Fibroblast of pulmonary artery (primary cell): ENCODE measurements at regions not wholly inside any gene's neighbourhood (a gene's known extent, or its start where the extent isn't known, plus 50 kb on each side); places are given as distances from the start of the nearest gene placed in this dataset.

Source experiments
- DNase-seq: peaks from one replicate; pipeline ENCODE4 v3.0.0-alpha.2; 2010; ENCODE audit warnings: low read depth
- H3K4me3 ChIP-seq: replicated peaks from 2 replicates; pipeline ENCODE4 v1.5.1; 2011; ENCODE audit warnings: low read depth, mild to moderate bottlenecking, control low read depth, low read length, moderate library complexity
- TF ChIP-seq, protein P1 (sequence below): IDR thresholded peaks from 2 replicates; pipeline ENCODE4 v1.5.1; 2011; ENCODE audit warnings: mild to moderate bottlenecking, control low read depth, low read length, inconsistent platforms; ENCODE audit errors: missing control alignments

DNA sequence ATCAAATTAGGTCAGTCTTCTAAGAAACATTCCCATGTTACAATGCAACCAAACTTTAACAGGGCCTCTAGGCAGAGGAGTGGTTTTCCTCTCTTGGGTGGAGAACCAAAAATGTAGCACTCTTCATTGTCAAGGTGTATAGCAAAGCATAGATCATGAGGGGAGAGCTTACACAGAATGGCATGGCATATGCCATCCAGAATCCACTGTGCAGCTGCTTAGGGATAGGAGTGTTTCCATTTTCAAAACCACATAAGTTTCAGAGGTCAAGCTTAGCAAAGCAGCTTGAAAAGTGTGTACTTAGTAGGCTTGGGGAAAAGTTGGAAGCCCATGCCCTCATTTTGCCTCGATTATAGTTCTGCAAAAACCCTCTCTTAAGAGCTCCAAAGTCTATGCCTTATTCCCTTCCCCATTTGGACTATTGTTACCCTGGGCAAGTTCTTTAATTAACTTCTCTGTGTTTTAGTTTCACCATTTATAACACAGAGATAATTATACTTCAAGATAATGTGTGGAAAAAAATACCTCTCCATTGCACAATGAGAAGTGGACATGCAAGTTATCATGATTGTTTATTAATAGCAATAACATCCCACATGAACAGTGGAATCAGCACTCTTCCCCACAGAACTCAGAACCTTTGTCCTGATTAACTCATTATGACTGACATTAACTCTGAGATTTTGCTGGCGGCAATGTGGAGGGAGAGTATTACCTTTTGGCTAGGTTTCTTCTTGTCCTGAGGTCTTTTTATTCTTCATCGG is 398.9 kb upstream of the WWC1 start:
- H3K4me3 ChIP-seq = no peak overlapping the region
- TF ChIP-seq, protein P1, sequence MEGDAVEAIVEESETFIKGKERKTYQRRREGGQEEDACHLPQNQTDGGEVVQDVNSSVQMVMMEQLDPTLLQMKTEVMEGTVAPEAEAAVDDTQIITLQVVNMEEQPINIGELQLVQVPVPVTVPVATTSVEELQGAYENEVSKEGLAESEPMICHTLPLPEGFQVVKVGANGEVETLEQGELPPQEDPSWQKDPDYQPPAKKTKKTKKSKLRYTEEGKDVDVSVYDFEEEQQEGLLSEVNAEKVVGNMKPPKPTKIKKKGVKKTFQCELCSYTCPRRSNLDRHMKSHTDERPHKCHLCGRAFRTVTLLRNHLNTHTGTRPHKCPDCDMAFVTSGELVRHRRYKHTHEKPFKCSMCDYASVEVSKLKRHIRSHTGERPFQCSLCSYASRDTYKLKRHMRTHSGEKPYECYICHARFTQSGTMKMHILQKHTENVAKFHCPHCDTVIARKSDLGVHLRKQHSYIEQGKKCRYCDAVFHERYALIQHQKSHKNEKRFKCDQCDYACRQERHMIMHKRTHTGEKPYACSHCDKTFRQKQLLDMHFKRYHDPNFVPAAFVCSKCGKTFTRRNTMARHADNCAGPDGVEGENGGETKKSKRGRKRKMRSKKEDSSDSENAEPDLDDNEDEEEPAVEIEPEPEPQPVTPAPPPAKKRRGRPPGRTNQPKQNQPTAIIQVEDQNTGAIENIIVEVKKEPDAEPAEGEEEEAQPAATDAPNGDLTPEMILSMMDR = no peak
- no peak for DNase-seq

DNA sequence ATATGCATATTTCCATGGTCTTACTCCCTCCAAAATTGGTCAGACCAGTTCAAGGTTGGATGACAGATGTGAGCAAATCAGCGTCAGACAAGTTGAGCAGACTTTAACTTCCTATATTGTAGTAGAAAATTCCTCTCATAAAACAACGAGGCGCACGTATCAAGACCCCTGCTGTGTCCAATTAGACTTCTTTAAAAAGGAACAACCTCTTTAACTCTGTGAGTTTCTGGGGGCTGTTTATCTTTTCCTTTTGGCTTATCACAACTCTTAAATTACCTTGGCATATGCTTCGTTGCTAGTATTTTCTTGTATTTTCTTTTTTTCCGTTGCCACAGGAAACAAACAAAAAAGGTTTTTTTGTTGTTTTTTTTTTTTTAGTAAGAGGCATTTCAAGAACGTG is 398.2 kb upstream of the WWC1 start:
- TF ChIP-seq, protein P1 = no peak
- H3K4me3 ChIP-seq = no peak overlapping the region
- no peak for DNase-seq

DNA sequence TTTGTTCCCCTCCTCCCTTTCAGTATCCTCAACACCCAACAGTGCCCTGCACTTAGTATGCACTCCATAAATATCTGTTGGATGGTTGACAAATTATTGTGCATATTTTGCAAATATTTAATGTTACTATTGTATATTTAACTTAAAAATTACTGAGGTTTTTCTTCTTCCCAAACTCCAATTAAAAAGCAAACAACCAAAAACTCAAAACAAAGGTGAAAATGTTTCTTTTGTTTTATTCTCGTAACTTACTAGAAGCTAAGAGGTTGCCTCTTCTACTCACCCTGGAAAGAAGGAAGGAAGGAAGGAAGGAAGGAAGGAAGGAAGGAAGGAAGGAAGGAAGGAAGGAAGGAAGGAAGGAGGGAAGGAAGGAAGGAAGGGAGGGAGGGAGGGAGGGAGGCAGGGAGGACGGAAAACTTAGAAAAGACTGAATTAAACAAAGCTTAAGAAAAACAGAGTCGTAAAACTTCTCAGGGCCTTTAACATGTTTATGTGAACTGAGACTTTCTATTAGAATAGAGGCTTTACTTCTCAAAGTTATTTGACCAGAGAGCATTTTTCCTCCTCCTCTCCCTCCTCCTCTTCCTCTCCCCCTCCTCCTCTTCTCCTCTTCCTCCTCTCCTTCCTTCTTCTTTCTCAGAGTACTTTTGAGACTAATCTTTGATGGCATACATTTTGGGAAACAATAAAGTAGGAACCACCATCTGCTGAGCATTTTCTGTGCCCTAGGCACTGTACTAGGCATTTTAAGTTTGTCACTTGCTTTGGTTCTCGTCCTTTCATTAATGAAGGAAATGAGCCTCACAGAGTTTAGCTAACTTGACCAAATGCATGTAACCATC is 396.6 kb upstream of the WWC1 start:
- no peak overlapping the region for H3K4me3 ChIP-seq
- no peak for DNase-seq
- TF ChIP-seq, protein P1 = no peak

DNA sequence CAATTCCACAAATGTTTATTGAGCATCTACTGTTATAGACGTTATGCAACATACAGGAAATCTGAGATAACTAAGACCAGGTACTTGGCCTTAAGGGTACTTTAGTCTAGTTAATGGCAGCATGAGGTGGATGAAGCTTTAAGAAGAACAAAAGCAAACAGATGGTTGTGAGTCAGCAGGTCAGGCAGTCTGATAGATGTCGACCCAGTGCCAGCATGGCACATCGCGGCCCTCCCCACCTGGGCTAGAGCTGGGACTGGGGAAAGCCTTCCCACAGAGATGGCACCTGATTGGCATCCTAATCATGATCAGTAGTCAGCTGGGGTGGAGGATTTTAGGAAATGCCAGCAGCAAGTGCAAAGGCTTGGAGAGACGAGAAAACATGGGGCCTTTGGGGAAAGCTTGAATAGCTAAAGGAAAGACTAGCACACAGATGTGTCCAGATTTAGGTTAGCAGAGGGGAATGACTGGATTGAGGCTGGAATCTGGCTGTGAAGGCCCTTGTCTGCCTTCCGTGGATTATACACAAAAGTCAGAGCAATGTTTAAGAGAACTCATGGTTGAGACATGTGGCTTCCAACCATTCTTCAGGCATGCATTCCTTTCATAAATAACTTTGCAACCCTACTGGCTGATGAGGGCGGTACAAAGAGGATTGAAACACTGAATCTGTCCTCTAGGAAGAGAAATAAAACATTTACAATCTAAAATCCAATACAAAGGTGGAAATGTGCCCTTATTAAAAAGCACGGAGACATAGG is 395.4 kb upstream of the WWC1 start:
- TF ChIP-seq, protein P1 = no peak
- DNase-seq = no peak
- no peak overlapping the region for H3K4me3 ChIP-seq

DNA sequence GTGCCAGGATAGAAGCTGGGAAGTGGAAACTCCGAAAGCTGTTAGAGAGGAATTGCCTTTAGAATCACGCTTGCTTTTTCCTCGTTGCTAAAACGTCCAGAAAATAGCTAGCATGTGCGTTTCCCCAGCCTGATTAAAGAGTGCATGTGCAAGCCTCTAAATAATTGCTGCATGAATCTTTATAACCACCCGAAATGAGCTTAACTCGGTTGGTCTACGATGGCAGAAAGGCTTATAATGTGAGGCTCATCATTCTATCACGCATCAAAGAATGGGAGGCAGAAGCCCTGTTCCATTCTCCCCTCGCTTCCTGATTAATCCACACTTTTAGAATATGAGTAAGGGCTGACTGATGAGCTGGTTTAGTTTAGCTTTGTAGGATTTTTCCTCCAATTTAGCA is 394.6 kb upstream of the WWC1 start:
- DNase-seq = no peak
- TF ChIP-seq, protein P1 = no peak
- no peak overlapping the region for H3K4me3 ChIP-seq

DNA sequence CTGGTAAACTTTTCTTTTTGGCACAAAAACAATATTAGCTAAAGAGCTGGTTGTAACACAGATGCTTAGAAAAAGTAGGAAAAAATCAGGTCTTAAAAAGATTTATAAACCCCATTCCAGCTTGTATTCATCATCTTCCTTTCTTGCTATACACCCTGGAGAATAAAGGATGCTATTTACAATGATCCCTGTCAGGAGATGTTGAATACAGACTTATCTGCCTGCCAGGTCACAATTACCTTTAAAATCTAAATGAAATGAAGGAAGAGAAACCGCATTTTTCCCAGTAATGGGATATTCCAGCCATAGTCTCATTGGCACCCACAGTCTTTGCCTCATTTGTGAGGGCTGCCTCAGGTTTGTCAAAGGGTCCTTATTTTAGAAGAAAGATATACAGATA is 394.1 kb upstream of the WWC1 start:
- DNase-seq = no peak
- TF ChIP-seq, protein P1 = no peak
- H3K4me3 ChIP-seq = no peak overlapping the region
